ENCODE measurements at regions not wholly inside any gene's neighbourhood (a gene's known extent, or its start where the extent isn't known, plus 50 kb on each side); places are given as distances from the start of the nearest gene placed in this dataset.

DNA sequence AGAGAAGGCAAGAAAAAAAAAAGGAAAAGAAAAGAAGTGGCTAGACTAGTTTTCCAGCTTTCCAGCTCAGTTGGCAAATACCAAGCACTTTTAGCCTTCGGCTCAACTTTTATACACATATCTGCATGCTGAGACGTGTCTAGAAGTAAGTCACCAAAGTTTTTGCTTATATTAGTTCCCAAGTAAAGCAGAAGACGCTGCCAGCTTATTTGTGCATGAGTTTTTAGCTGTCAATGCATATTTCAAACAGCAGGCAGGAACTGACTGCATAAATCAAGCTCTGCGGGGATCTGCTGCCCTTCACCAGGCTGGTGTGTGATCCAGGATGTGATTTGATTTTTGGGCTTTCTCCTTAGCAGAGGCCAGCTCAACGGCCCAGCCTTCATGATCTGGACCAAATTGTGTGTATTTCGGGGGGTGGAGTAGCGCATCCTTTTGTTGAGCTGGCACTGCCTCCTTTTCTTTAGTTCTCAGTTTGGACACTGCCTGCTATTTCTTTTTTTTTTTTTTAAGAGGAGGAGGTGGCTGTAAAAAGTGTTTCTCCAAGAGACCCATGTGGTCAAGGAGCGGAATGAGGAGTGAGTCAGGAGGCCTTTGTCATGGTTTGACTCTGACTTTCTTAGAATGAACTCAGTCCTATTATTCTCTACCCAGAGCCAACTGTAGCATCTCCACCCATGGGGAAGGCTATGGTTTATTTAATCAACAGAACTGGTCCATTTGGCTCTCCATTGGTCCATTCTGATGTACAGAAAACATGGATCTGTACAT is 162.6 kb upstream of the XYLT1 start:
- no peak for DNase-seq

DNA sequence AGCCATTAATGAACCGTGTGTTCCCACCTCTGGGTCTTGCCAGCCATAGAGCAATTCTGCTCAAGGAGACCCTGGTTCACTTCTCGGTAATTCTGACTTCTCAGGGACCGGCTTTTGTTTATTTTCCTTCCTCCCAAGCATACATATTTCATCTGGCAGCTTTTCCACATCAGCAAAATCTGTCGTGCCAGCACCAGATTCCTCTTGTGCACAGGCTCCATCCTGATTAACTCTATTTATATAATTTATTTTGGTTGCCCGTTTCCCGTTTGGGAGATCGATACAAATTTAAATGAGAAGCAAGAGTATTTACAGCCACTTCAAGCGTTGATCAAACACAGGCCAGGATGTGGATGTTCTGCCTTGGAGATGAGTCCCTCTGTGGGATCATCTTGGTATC is 161.9 kb upstream of the XYLT1 start:
- no peak for DNase-seq

DNA sequence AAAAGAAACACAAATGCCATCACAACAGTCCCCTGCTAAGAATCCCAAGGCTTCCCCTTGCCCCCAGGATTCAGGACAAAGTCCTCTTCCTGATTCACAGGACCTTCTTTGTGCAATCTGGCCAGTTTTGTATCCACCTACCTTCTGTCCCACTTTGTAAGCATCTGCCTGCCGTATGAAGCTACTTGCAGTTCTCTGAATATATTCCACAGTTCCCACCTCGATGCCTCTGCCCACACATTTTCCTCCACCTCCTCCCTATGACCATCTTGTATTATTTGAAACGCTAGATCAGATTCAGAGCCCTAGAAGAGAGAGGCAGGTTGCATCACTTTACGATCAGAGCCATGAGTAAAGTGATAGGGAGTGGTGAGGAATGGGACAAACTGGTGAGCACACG is 159.2 kb upstream of the XYLT1 start:
- DNase-seq = no peak

DNA sequence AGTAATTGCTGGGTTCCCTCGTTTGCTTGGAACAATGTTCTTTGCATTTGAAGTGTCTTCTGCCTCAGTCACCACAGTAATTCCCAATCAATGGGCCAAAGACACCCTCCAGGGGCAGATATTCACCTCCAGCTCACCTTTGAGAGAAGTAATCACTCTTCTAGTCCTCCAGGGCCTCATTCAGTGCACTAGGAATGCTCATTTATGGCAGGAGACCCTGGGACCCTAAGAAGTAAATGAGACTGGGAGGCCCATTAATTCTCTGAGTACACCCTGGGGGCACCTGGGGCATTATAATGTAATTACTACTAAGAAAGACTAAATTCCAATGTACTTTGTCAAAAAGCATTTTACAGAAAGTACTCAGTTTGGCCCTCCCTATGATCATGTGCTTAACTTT is 158.2 kb upstream of the XYLT1 start:
- no peak for DNase-seq

DNA sequence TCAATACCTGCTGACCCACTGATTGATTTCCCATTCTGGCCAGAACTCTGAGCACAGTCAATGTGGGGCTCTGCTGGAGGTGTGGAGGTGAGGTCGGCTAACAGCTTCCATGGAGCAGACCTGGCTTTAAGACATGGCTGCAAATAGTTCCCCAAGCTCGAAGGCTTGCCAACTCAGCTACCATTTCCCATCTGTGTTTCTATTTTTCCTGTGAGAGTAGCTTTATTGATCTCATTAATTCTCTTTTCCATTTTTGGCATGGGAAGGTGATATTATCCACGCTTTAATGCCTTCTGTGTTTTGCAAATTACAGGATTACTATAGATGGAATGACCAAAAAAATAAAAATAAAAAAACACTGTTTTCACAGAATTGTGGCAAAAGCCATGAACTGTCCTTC is 151.6 kb upstream of the XYLT1 start:
- DNase-seq = no peak

DNA sequence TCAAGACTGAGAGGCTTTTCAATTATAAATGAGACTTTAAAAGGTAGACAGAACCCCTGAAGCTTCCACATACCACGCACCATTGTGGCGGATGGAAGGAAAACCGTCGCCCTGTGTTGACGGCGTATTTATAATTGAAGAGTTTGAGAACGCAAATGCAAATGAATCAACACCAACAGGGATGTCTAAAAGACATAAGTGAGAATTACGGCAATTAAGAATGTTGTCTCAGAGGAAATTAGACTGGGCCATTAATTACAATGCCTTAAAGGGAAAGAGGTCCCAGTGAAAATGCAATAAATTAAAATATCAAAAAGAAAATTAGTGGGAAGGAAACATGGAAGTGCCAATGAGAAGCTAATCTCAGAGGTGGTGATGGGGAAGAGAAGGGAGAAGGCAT is 148.5 kb upstream of the XYLT1 start:
- DNase-seq = no peak

DNA sequence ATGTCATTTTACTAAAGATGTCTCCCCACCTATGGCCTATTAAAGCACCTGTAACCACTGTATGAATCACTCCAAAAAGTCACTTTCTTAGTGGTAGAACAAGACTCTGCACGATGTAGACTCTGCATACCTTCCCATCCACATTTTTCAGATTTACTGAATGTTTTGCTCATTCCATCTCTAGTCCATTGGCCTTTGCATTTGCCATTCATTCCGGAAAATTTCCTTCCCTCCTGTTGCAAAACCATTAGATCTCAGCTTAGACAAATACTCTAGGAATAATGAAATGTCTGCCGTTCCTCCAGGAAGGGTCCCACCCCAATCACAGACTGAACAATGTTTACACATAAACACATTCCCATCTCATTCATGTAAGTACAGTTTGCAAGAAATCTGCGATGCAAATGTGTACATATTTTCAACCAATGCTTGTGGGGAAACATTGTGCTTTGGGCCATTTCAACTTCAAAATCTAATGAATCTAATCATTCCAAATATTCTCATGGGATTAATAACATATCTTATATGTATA is 146.3 kb upstream of the XYLT1 start:
- DNase-seq = no peak

DNA sequence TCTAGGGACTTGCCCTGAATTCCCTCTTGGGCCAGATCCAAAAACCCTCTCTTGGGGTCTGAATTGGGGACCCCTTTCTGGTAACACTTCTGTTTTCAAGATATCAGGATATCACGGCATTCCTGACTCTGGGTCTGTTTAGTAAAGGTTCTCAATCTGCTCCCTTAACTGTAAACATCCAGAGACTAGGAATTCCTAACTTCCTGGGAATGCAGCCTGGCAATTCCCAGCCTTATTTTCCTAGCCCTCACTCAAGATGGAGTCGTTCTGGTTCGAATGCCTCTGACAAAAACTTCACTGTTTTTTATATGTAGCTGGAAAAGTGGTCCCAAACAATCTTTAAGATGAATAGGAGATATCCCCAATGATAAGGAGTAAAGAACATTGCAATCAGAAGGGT is 141.6 kb upstream of the XYLT1 start:
- no peak for DNase-seq

DNA sequence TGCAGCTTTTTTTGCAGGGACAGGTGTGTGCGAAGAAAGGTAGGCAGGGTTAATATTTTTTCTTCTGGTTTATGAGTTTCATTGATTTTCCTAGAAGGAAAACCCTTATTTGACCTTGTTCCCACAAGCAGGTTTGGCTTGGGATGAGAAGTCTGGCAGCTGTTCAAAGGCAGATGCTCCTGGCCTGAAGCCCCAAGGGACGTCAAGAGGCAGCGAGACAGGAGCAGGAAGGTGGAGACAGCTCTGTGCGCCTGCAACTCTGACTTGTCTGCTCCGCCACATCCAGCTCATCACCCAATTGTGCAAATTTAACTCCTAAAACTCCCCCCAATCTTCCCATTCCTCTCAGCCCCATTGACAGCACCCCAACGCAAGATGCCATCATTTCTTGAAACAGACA is 136.8 kb upstream of the XYLT1 start:
- no peak for DNase-seq

DNA sequence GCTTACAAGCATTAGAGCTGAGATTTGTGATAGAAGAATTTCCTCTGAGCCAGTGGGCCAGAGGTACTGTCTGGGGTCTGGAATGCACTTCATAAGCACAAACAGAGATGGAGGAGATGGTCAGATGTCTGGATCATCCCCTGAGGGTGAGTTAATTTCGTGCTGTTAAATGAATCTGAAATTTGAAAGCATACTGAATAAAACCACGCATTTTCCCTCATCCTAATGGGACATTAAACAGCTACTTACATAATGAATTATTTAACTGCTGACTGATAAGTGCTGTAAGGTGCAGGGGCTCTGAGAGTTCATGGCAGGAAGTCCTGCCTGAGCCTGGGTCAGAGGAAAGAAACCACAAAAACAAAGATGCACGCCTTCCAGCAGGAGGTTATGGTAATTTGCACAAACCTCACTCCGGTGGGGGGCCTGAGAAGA is 136.3 kb upstream of the XYLT1 start:
- DNase-seq = no peak

DNA sequence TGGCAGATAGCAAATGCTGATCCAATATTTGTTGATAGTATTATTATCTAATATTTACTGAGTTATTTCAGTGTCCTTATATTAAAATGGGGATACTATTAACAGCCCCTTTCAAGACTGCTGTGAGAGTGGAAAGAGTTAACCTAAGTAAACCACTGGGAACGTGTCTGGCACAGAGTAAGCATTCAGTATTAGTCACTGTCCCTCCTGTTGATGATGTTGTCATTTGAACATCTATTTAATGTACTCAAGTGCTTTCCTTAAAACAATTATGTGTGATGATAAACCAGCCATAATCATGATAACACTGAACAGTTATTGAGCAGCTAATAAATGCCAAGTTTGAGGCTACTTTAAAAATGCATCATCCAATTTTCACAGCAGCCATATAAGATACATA is 135.7 kb upstream of the XYLT1 start:
- DNase-seq = no peak

DNA sequence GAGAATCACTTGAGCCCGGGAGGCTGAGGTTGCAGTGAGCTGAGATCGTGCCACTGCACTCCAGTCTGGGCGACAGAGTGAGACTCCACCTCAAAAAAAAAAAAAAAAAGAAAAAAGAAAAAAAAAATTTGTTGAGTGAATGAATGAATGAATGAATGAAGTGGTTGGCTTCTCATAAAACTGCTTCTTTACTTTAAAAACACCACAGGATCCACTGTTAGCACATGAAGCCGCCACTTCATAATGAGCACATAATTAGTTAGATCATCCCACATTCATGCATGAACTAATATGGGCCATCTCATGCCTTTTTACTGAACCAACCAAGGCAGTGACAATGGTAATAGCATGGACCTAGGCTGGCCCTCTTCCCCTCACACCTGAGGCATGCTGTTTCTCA is 135.0 kb upstream of the XYLT1 start:
- no peak for DNase-seq

DNA sequence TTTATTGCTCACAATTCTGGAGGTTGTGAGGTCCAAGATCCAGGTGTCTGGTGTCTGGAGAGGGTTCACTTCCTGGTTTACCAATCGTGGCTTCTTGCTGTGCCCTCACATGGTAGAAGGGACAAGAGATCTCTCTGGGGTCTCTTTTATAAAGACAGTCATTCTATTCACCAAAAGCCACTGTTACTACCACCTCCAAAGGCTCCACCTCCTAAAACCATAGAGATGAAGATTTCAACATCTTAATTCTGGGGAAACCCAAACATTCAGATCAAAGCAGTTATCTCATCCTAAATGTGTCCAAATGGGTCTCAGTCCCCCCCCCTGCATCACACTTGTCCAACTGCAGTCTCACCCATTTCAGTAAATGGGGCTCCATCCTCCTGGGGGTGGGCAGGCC is 132.9 kb upstream of the XYLT1 start:
- no peak for DNase-seq

DNA sequence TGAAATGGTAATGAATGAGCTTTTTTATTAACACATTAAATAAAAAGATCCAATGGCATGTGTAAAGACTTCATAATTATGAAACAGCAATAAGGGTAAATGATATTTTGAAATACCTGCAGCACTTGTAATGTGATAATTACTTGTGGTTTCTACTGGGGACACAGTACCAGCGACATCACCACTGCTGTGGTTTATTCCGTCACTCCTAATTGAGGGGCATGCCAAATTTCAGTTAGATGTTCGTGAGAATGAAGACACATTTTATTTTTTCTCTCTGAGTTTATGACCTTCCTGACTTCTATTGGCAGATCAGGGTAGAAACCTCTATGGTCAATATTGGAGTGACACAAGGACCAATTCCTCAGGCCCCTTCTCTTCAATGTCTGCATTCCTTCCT is 131.9 kb upstream of the XYLT1 start:
- no peak for DNase-seq

DNA sequence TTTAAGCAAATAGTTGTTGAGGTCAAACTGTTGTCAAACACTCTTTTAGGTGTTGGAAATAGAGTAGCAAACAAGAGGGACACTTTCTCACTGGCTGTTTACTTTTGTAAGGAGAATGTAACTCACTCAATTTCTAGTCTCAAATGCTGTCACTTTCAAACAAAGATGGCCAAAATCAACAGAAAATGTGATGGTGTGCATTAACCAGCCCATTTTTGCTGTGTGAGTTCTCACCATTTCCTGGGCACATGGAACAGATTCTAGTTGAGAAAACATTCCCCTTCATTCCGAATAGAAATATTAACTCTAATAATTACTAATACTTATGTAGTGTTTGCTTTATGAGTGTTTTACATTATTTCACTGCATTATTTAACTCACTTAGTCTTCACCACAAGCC is 128.2 kb upstream of the XYLT1 start:
- no peak for DNase-seq

DNA sequence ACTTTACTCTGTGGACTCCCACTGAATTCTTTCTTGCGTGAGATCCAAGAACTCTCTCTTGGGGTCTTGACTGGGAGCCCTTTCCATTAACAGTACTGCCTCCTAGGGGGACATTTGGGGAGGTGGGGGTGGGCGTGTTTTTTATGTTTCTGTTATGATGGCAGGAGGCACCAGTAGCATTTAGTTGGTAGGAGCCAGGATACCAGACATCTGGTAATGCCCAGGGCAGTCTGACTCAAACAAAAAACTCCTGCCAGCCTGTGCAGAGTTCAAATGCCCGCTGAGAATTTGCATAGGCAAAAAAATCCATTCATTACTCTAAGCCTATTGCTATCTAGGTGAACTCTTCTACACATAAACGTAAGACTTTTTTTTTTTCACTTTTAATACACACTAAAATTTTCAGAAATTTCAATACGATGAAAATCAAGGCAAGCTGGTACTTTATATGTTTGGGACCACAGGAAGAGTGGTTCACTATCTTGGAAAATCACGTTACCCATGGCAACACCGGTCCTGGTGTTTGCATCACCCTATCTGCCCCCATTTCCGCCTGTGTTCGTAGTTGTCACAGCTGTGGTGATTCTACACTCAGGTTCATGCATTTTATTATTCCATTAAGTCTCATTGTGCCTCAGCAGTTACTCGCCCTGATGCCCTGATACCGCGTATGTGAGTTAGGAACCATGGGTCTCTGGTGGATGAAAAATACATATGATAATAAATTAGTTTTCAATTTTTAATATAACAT is 121.1 kb upstream of the XYLT1 start:
- no peak for DNase-seq

DNA sequence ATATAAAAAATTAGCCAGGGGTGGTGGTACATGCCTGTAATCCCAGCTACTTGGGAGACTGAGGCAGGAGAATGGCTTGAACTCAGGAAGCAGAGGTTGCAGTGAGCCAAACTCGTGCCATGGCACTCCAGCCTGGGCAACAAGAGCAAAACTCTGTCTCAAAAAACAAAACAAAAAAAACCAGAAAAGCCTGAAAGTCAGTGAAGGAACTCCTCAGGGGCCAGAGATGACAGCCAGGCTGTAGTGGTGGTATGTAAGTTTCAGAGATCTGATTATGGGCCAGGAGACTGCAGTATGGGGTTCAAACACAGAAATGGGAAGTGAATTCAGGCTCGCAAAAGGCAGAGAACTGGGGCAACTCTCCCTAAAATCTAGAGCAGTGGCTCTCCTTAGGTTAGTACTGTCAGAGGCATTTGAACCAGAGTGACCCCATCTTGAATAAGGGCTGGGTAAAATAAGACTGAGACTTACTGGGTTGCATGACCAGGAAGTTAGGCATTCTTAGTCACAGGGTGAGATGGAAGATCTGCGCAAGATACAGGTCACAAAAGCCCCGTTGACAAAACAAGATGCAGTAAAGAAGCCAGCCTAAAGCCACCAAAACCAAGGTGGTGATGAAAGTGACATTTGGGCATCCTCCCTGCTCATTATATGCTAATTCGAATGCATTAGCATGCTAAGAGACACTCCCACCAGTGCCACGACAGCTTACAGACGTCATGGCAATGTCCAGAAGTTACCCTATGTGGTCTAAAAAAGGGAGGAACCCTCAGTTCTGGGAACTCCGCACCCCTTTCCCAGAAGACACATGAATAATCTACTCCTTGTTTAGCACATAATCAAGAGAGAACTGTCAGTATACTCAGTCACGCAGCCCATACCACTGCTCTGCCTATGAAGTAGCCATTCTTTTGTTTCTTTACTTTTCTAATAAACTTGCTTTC is 120.2 kb upstream of the XYLT1 start:
- DNase-seq = no peak

DNA sequence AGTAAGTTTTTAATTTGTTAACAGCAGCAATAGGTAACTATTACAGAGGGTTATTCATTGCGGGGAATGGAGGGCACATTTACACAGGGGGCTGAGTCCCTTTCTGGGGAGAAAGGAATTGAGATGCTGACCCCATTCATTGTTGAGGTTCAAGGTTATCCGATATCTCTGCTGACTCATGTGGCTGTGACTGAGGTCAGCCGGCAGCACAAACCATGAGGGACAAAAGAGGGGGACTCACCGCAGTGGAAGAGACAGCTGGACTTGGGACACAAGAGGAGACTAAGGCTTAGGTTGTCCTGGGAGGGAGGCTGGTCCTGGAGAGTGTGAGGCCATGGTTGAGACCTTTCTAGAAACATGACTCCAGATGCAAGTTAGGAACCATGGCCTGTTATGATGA is 119.1 kb upstream of the XYLT1 start:
- no peak for DNase-seq

DNA sequence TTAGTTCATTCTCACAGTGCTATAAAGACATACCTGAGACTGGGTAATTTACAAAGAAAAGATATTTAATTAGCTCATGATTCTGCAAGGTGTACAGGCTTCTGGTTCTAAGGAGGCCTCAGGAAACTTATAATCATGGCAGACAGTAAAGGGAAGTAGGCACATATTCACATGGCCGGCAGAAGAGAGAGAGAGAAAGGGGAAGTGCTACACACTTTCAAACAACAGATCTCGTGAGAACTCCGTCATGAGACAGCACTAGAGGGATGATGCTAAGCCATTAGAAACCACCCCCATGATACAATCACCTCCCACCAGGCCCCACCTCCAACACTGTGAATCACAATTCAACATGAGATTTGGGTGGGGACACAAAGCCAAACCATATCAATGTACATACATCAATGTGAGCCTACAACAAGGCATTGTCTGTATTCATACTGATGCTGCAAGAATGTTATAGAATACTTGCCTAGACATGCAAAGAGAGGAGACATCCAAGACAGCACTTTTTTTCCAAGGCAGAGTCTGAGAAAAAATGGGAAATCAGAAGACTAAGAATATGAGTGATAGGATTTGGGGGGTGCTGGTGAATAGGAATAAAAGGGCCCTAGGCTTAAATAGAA is 114.8 kb upstream of the XYLT1 start:
- DNase-seq = no peak

DNA sequence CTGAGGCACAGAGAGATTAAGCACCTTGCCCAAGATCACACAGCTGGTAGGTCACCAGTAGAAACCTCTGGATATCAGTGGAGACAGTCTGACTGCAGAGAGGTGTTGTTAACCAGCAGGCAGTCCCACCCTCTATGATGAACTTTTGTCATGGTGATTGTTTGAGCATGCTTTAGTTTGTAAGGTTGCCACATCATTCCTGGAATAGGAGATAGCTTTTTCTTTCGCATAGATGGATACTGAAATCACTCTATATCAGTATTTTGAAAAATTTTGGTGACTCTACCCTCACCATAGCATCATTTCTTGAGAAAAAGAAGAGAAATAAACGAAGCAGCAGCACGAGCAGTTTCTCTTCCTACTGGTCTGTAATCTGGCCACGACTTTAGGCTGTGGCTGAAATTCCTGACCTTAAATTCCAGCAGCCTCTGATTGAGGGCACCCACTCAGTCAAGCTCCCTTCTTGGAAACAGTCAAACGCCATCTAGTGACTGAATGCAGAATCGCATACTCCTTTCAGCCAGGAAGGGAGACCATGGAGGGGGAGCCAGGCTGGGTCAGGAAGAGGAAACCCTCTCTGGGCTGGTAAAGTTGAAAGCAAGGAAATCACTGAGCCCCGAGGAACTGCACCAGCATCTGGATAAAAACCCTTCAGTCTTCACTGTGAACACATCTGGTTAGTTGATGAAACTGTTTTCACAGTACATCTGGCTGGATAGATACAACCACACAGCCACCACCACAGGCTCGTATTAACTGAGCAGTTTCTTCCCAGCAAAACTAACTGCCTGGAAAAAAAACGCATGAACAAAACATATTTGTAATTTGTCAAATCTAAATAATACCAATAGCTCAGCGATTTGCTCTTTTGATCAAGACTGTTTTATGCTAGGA is 108.5 kb upstream of the XYLT1 start:
- DNase-seq = peak; percentile 38

DNA sequence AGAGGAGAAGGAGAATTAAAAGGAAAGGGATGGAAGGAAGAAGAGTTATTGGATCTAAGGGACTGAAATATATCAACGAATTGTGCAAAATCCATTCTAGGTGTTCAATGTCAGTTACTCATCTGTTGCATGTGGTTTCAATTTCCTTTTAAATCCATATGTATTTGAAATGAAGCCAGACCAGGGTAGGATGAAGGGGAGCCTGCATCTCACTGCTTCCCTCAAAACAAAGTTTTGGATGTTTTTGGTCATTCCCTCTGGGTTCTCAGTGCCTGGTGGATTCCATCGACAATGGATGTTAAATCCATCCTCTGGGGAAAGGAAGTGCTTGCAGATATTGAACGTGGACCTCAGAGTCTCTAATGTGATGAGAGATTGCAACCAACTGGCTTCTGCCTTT is 103.5 kb upstream of the XYLT1 start:
- no peak for DNase-seq

DNA sequence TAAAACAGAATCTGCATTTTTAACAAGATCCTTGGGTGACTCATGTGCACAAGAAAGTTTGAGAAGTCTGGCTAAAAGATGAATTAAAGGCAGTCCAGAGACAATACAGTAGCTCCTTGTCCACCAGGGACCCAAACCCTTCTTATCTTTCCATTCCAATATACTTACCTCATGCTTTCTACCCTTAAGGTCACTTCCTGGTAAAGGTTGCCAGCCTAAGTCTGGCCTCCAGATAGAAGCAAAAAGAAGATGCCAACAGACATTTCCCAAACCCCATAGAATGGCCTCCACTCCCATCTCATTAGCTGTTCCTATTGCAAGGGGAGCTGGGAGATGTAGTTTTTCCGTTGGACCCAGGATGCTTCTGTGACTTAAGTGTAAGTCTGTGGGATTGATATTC is 101.4 kb upstream of the XYLT1 start:
- no peak for DNase-seq

Measured in NCI-H774 (cell line).